ENCODE measurements at regions not wholly inside any gene's neighbourhood (a gene's known extent, or its start where the extent isn't known, plus 50 kb on each side); places are given as distances from the start of the nearest gene placed in this dataset.

- no peak for TF ChIP-seq CHD7 (IDR thresholded peaks at IDR 0.05; ENCODE audit: insufficient replicate concordance, low read length)
- TF ChIP-seq POU5F1 (IDR thresholded peaks at IDR 0.05; ENCODE audit: low read depth, low read length): no peak
- no peak for TF ChIP-seq SP1 (IDR thresholded peaks at IDR 0.05; ENCODE audit: low read depth, low read length)
- TF ChIP-seq GABPA (IDR thresholded peaks at IDR 0.05; ENCODE audit: borderline replicate concordance, insufficient read depth, low read length): no peak
- TF ChIP-seq SIX5 (IDR thresholded peaks at IDR 0.05; ENCODE audit: low read depth, low read length): no peak
- TF ChIP-seq CBX5 (IDR thresholded peaks at IDR 0.05; ENCODE audit: low read depth, low read length): no peak
- no peak for TF ChIP-seq CHD2 (IDR thresholded peaks at IDR 0.05; ENCODE audit: low read length)
- TF ChIP-seq E2F6 (IDR thresholded peaks at IDR 0.05): no peak
- TF ChIP-seq HDAC2 (IDR thresholded peaks at IDR 0.05; ENCODE audit: borderline replicate concordance in 1 of 2, low read depth in 2 of 2, low read length in 2 of 2): no peak
Observed at GRCh38 chr7:86448856-86449255, 194.9 kb upstream of the GRM3 start (continued).

Data from H1 (cell line).